ENCODE measurements at regions not wholly inside any gene's neighbourhood (a gene's known extent, or its start where the extent isn't known, plus 50 kb on each side); places are given as distances from the start of the nearest gene placed in this dataset.

DNA sequence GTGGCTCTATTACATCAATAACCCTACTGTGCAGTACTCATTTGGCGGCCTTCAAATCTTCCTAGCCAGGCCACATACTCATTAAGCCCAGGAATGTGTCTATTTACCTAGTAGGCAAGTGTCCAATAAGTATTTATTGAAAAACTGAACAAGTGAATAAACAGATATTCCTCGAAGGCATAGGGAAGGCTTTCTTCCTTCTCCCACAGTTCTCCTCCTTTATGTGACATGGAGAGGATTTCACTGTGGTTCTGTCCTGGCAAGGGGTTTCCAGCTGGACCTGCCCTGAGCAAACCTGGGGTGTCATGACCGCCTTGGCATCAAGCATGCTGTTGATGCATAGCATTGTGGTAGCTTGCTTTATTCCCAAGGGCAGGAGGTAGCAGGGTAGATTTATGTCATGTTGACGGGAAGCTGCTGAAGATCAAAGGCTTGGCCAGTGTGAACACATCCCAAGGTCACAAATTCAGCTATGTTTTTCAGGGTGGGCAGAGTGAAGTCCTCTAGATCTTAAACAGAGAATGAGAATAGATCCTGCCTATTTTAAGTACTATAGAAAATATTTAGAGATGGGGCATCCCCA, 195.1 kb downstream of the INHBA start:
- no peak for TF ChIP-seq POLR2AphosphoS5 (IDR thresholded peaks at IDR 0.05)
- no peak for TF ChIP-seq CTCF (IDR thresholded peaks at IDR 0.05)
- no peak for TF ChIP-seq POLR2A (IDR thresholded peaks at IDR 0.05)
- TF ChIP-seq EP300 (IDR thresholded peaks at IDR 0.05): no peak
- Histone ChIP-seq H3K27ac (no peak overlapping the region), H3K36me3 (no peaks in the 10 kb centered on the region), H3K9me3 (no peaks in the 10 kb centered on the region), H3K4me3 (no peak overlapping the region), H3K27me3 (no peaks in the 10 kb centered on the region), H3K4me1 (no peaks in the 10 kb centered on the region)
- 61% methylated on average over 4 of the region's 4 CpGs for WGBS
- no peak for DNase-seq (ENCODE audit: low spot score in 2 of 2)

- Histone ChIP-seq H3K4me1 (no peaks in the 10 kb centered on the region), H3K27me3 (no peaks in the 10 kb centered on the region), H3K36me3 (no peaks in the 10 kb centered on the region), H3K9me3 (no peaks in the 10 kb centered on the region), H3K4me3 (no peak overlapping the region), H3K27ac (no peak overlapping the region)
- TF ChIP-seq EP300 (IDR thresholded peaks at IDR 0.05): no peak
- TF ChIP-seq POLR2AphosphoS5 (IDR thresholded peaks at IDR 0.05): no peak
- no peak for TF ChIP-seq CTCF (IDR thresholded peaks at IDR 0.05)
- no peak for TF ChIP-seq POLR2A (IDR thresholded peaks at IDR 0.05)
- 88% methylated on average over 10 of the region's 10 CpGs for WGBS
- no peak for DNase-seq (ENCODE audit: low spot score in 2 of 2)
These were observed 198.5 kb downstream of the INHBA start for GRCh38 chr7:41504214-41504980.

DNA sequence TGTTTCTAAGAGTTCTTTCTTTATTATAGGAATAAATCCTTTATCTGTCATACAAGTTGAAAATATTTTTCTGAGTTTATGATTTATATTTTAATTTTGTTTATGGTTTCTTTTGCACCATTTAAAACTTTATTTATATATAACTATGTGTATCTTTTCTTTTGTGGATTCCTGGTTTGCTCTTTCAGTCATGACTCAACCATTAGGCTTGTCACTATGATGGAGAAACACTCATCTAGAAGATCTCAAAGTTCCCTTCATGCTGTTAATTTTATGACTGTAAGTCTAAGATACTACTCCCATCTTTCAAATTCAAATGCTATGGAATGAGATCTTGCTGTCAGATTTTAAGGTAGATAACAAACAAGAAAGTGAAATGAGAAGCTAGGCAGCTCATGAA, 199.5 kb downstream of the INHBA start:
- DNase-seq (ENCODE audit: low spot score in 2 of 2): no peak
- Histone ChIP-seq H3K27me3 (no peaks in the 10 kb centered on the region), H3K4me1 (no peaks in the 10 kb centered on the region), H3K36me3 (no peaks in the 10 kb centered on the region), H3K9me3 (no peaks in the 10 kb centered on the region), H3K27ac (no peak overlapping the region), H3K4me3 (no peak overlapping the region)
- no peak for TF ChIP-seq POLR2AphosphoS5 (IDR thresholded peaks at IDR 0.05)
- no peak for TF ChIP-seq POLR2A (IDR thresholded peaks at IDR 0.05)
- no peak for TF ChIP-seq CTCF (IDR thresholded peaks at IDR 0.05)
- no peak for TF ChIP-seq EP300 (IDR thresholded peaks at IDR 0.05)

DNA sequence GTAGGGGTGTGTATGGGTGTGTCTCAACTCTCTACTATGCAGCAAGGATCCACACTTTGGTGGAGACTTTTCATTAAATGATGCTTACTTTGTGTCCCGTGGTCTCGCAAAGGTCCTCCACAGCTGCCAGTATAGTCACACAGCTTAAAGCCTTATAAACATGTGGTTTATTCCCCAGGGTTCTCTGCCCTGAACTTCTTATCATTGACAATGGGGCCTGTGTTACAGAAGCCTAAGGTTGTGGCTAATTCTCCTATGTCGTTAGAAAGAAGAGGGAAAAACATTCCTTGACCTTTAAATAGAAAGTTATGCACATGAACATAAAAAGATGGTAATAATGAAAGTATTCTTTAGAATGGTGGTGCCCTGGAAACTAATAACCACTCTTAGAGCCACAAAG, 201.4 kb downstream of the INHBA start:
- Histone ChIP-seq H3K27me3 (no peaks in the 10 kb centered on the region), H3K4me3 (no peak overlapping the region), H3K27ac (no peak overlapping the region), H3K4me1 (no peaks in the 10 kb centered on the region), H3K9me3 (no peaks in the 10 kb centered on the region), H3K36me3 (no peaks in the 10 kb centered on the region)
- TF ChIP-seq CTCF (IDR thresholded peaks at IDR 0.05): no peak
- no peak for TF ChIP-seq EP300 (IDR thresholded peaks at IDR 0.05)
- no peak for TF ChIP-seq POLR2AphosphoS5 (IDR thresholded peaks at IDR 0.05)
- TF ChIP-seq POLR2A (IDR thresholded peaks at IDR 0.05): no peak
- DNase-seq (ENCODE audit: low spot score in 2 of 2): no peak
- WGBS: 77% methylated on average over 3 of the region's 3 CpGs

DNA sequence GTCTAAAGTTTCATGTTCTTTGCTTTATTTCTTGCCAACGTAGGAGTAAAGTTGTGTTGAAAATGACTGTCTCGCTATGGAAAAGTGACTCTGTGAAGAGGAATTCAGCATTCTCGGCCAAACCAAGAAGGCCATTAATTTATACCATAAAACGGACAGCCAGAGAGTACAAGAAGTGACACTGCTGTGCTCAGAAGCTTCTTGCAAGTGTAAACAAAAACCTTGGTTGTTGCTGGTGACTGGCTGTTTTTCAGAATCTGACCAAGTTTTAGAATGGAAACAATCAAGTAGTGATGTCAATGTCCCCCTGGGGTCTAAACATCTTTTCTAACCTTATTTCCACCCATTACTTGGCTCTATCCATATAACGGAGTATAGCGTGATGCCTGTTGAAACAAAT, 201.9 kb downstream of the INHBA start:
- Histone ChIP-seq H3K9me3 (no peaks in the 10 kb centered on the region), H3K36me3 (no peaks in the 10 kb centered on the region), H3K4me1 (no peaks in the 10 kb centered on the region), H3K27me3 (no peaks in the 10 kb centered on the region), H3K4me3 (no peak overlapping the region), H3K27ac (no peak overlapping the region)
- WGBS: 81% methylated on average over 6 of the region's 6 CpGs
- no peak for TF ChIP-seq POLR2A (IDR thresholded peaks at IDR 0.05)
- no peak for TF ChIP-seq CTCF (IDR thresholded peaks at IDR 0.05)
- TF ChIP-seq POLR2AphosphoS5 (IDR thresholded peaks at IDR 0.05): no peak
- TF ChIP-seq EP300 (IDR thresholded peaks at IDR 0.05): no peak
- no peak for DNase-seq (ENCODE audit: low spot score in 2 of 2)

Measured in suprapubic skin (tissue), 4 donors.